Fibroblast of lung (primary cell): ENCODE measurements at regions not wholly inside any gene's neighbourhood (a gene's known extent, or its start where the extent isn't known, plus 50 kb on each side); places are given as distances from the start of the nearest gene placed in this dataset.

Experiments
- EZH2 ChIP-seq: IDR thresholded peaks from 2 replicates; pipeline ENCODE4 v1.5.1; 2012; ENCODE audit warnings: low read length, control low read depth, mild to moderate bottlenecking; ENCODE audit errors: missing control alignments
- TF ChIP-seq, protein P1 (sequence below), 2 donors: IDR thresholded peaks in 1 of 2; conservative IDR thresholded peaks in 1 of 2; 1 replicate in 1 of 2; 2 replicates in 1 of 2; pipeline ENCODE4 v1.5.1; 2011 to 2012; ENCODE audit warnings: low read length in 2 of 2, control low read depth in 1 of 2, inconsistent platforms in 1 of 2, low read depth in 1 of 2, mild to moderate bottlenecking in 1 of 2

DNA sequence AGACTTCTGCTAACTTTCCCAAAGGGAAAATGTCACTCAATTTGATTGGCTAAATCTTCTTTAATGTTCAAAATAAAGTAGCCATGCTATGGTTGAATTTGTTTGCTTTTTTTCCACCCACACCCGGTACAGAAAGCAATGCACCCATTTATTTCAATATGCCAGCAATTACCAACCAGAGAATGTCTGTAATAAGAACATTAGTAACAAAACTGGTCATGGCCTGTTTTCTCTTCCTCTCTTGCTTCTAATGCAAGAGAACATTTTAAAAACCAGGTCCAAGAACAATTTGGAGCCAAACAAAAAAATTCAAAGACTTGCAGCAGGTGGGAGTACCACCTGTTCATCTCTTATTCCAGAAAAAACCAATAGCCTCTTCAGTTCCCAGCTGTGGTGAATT lies 1108.8 kb upstream of the PCDH20 start:
- TF ChIP-seq, protein P1, sequence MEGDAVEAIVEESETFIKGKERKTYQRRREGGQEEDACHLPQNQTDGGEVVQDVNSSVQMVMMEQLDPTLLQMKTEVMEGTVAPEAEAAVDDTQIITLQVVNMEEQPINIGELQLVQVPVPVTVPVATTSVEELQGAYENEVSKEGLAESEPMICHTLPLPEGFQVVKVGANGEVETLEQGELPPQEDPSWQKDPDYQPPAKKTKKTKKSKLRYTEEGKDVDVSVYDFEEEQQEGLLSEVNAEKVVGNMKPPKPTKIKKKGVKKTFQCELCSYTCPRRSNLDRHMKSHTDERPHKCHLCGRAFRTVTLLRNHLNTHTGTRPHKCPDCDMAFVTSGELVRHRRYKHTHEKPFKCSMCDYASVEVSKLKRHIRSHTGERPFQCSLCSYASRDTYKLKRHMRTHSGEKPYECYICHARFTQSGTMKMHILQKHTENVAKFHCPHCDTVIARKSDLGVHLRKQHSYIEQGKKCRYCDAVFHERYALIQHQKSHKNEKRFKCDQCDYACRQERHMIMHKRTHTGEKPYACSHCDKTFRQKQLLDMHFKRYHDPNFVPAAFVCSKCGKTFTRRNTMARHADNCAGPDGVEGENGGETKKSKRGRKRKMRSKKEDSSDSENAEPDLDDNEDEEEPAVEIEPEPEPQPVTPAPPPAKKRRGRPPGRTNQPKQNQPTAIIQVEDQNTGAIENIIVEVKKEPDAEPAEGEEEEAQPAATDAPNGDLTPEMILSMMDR (conservative IDR thresholded peaks at IDR 0.05 in 1 of 2, IDR thresholded peaks at IDR 0.05 in 1 of 2; ENCODE audit: low read depth in 1 of 2, low read length in 2 of 2) = no peak
- TF ChIP-seq EZH2 = no peak
